ENCODE measurements at regions not wholly inside any gene's neighbourhood (a gene's known extent, or its start where the extent isn't known, plus 50 kb on each side); places are given as distances from the start of the nearest gene placed in this dataset.

DNA sequence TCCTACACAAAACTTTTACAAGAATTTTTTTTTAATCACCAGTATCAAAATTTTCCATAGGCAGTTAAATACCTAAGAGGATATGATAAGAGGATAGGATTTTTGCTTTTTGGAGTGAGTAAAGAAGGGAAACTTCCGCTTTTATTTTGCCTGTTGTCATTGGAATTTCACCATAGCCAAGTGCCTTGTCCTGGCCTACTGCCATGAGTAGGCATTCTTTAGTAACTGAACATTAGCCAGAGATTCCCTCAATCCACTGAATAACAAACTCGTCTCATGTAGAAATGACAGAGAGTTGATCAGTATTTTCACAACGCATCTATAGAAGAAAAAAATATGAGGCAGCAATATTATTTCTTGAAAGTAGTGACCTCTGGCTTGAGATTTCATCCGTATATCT, 289.6 kb upstream of the ADAMTSL1 start:
- Mint-ChIP-seq H3K36me3 (ENCODE audit: low read depth) (no peaks in the 10 kb centered on the region), H3K4me1 (ENCODE audit: low read depth) (no peaks in the 10 kb centered on the region), H3K27me3 (no peaks in the 10 kb centered on the region), H3K27ac (no peak overlapping the region), H3K4me3 (no peak overlapping the region), H3K9me3 (no peaks in the 10 kb centered on the region)
- no peak for DNase-seq

DNA sequence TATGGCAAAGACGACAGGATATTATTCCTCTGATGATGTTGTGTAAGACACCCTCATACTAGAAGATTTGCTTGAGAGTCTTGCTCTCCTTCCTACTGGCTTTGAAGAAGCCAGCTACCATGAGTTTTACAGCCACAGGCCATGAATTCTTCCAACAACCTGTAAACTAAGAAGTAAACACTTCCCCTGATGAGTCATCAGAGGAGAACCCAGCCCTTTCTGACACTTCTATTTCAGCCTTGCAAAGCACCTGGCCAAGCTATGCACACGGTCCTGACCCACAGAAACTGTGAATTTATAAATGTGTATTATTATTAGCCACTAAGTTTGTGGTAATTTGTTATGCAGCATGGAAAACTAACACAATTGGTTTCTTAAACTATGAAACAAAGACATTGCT, 288.8 kb upstream of the ADAMTSL1 start:
- no peak overlapping the region for H3K27ac Mint-ChIP-seq
- no peaks in the 10 kb centered on the region for H3K27me3 Mint-ChIP-seq
- DNase-seq: no peak
- no peaks in the 10 kb centered on the region for H3K36me3 Mint-ChIP-seq (ENCODE audit: low read depth)
- no peaks in the 10 kb centered on the region for H3K9me3 Mint-ChIP-seq
- no peak overlapping the region for H3K4me3 Mint-ChIP-seq
- no peaks in the 10 kb centered on the region for H3K4me1 Mint-ChIP-seq (ENCODE audit: low read depth)

DNA sequence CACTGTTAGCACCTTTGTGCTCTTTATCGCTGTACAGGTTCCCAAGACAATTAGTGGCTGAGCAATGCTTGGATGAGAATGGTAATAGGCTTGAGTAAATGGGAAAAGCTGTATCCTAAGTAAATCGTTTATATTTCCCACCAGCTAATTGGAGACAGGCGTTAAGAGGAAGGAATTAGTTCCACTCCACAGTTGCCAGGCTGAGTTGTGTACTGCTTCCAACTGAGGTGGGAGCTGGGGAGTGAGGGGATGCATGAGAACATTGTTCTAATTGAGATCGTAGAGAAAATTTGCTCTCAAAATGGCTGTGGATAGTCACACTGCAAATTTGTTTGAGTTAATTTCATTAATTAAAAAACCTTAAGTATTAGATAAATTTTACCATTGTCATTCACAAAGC, 285.0 kb upstream of the ADAMTSL1 start:
- Mint-ChIP-seq H3K4me3 (no peak overlapping the region), H3K27ac (no peak overlapping the region), H3K4me1 (ENCODE audit: low read depth) (no peaks in the 10 kb centered on the region), H3K27me3 (no peaks in the 10 kb centered on the region), H3K36me3 (ENCODE audit: low read depth) (no peaks in the 10 kb centered on the region), H3K9me3 (no peaks in the 10 kb centered on the region)
- no peak for DNase-seq

DNA sequence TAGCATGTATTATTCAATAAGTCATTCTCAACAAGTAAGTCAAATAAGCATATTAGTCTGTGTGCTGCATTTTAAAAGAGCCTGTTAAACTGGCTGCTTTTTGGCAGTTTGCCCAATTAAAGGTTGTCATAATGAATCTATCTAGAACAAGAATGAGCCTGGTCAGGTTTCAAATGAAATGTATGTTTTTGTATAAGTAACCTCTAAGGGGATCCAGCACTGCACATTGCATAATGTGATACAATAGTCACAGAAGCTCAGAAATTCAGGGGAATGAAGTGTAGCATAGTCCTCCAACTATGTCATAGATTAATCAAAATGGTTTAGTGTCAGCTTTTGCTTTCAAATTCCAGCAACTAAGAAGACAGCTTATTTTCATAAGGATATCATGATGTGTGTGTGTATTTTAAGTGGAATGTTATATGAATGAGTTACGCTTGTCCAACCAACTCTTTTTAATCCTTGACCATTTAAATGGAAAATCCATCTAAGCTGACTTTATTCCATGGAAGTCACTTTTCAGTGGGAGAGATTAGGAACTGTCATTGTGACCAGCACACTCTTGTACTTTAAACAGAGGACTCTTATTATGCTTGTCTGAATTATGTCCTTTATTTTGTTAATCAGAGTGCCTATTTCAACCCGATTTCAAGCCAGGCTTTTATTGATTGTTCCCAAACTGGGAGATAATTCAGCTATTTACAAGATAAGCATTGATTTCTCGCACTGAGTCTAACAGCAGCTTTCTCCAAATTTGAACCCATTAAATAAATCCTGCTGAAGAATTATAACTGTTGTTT, 283.9 kb upstream of the ADAMTSL1 start:
- no peaks in the 10 kb centered on the region for H3K27me3 Mint-ChIP-seq
- no peak overlapping the region for H3K27ac Mint-ChIP-seq
- H3K9me3 Mint-ChIP-seq: no peaks in the 10 kb centered on the region
- no peak for DNase-seq
- no peak overlapping the region for H3K4me3 Mint-ChIP-seq
- H3K36me3 Mint-ChIP-seq (ENCODE audit: low read depth): no peaks in the 10 kb centered on the region
- H3K4me1 Mint-ChIP-seq (ENCODE audit: low read depth): no peaks in the 10 kb centered on the region

DNA sequence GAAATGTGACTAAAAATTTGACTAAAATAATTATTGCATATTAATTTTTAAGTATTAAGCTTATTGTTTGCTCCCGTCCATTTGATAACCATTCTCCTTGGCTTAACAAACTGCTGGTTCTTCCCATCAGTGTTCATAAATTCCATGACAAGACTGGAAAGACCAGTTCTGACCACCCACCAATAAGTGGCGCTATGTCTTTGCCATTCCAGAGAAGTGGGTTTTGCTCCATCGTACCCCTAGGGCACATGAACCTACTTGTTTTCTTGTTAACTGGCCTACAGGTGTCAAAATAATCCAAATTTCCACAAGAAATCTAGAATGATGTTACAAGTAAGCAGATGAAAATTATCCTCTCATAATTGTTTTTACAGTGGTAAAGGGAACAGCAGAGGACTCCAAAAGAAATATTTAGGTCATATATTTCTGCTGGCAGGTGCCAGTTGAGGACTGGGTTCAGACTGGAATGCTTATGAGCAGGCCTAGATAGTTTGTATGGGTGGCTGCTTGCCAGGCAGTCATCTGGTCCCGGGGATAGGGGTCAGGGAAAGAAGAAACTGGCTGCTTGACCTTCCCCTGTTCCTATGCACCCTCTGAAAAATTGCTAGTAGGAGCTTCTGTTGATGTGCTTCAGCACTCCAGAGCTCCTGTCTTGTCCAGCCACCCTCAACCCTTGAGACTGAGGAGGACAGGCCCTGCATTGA, 283.1 kb upstream of the ADAMTSL1 start:
- Mint-ChIP-seq H3K4me1 (ENCODE audit: low read depth) (no peaks in the 10 kb centered on the region), H3K27ac (no peak overlapping the region), H3K36me3 (ENCODE audit: low read depth) (no peaks in the 10 kb centered on the region), H3K27me3 (no peaks in the 10 kb centered on the region), H3K4me3 (no peak overlapping the region), H3K9me3 (no peaks in the 10 kb centered on the region)
- DNase-seq: no peak

DNA sequence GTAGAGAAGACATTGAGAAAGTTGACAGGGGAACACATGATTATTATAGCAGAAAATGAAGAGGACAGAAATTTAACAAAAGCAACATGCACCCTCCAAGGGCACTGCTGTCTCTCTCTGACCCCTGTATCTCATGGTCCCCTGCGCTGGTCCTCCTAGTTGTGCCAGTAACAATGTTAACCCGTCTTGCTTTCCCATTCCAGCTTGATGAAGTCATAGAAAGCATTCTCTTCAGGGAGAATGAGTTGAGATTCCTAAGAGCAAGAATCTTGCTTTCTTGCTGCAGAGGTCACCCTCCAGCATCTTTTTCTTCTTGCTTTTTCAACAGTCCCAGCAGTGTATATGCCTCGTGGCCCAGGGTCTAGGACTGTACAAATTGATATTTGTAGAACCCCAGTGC, 279.6 kb upstream of the ADAMTSL1 start:
- H3K27me3 Mint-ChIP-seq: no peaks in the 10 kb centered on the region
- H3K27ac Mint-ChIP-seq: no peak overlapping the region
- DNase-seq: no peak
- H3K36me3 Mint-ChIP-seq (ENCODE audit: low read depth): no peaks in the 10 kb centered on the region
- H3K4me1 Mint-ChIP-seq (ENCODE audit: low read depth): no peaks in the 10 kb centered on the region
- H3K4me3 Mint-ChIP-seq: no peak overlapping the region
- H3K9me3 Mint-ChIP-seq: peaks cover 2% of the 10 kb centered on the region

DNA sequence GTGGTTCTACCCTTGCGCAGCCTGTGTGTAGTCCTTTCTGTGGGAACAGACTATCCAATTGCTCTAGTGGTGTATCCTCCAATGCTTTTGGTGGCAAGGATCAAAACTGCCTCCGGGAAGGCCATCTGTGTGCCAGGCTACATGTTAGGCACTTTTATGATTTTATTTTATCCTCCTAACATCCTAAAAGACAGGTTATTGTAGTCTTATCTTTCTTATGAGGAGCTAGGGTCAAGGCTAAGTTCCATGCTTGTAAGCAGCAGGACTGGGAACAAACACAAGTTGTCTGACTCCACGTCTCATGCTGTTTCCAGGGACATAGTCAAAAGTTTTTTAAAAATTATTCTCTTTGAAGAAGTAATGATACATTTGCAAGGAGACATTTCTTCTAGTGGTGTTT, 278.7 kb upstream of the ADAMTSL1 start:
- Mint-ChIP-seq H3K36me3 (ENCODE audit: low read depth) (no peaks in the 10 kb centered on the region), H3K4me3 (no peak overlapping the region), H3K27me3 (no peaks in the 10 kb centered on the region), H3K4me1 (ENCODE audit: low read depth) (no peaks in the 10 kb centered on the region), H3K9me3 (peaks cover 2% of the 10 kb centered on the region), H3K27ac (no peak overlapping the region)
- no peak for DNase-seq

DNA sequence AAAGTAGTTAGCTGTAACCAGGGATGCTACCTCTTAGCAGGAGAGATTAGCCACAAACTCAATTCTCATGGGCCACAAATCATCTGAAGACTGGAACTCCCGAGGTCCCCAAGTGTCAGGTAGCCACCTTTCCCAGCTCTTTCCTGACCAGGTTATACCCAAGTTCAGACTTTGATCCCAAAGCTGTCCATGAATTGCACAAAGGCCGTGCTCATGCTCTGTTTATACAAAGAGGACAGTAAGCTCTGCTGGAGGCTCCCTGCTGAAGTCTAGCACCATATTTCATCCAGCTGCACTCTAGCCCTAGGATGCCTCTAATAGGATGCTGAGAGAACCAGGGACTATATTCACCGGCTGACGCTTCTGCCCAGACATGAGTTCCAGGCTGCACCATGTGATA, 271.0 kb upstream of the ADAMTSL1 start:
- Mint-ChIP-seq H3K4me3 (no peak overlapping the region), H3K36me3 (ENCODE audit: low read depth) (no peaks in the 10 kb centered on the region), H3K9me3 (no peaks in the 10 kb centered on the region), H3K27ac (no peak overlapping the region), H3K4me1 (ENCODE audit: low read depth) (no peaks in the 10 kb centered on the region), H3K27me3 (no peaks in the 10 kb centered on the region)
- no peak for DNase-seq

DNA sequence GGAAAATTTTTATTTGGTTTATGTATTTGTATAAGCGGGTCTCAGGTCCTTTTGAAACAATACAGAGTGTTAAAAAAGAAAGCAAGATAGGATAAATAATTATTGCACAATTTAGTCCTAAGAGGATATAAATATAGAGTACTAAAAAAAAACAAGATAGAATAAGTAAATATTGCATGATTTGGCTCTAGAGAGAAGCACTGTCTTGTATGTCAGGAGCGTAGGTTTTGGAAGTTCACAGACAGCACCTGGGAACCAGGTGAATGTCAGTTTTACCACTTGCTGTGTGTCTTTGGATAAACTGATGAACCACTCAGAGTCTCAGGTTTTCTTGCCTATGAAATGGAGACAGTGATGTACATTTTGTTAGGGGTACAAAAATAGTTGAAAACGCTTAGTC, 266.2 kb upstream of the ADAMTSL1 start:
- Mint-ChIP-seq H3K36me3 (ENCODE audit: low read depth) (no peaks in the 10 kb centered on the region), H3K4me3 (no peak overlapping the region), H3K9me3 (no peaks in the 10 kb centered on the region), H3K27ac (no peak overlapping the region), H3K27me3 (no peaks in the 10 kb centered on the region), H3K4me1 (ENCODE audit: low read depth) (no peaks in the 10 kb centered on the region)
- DNase-seq: no peak

DNA sequence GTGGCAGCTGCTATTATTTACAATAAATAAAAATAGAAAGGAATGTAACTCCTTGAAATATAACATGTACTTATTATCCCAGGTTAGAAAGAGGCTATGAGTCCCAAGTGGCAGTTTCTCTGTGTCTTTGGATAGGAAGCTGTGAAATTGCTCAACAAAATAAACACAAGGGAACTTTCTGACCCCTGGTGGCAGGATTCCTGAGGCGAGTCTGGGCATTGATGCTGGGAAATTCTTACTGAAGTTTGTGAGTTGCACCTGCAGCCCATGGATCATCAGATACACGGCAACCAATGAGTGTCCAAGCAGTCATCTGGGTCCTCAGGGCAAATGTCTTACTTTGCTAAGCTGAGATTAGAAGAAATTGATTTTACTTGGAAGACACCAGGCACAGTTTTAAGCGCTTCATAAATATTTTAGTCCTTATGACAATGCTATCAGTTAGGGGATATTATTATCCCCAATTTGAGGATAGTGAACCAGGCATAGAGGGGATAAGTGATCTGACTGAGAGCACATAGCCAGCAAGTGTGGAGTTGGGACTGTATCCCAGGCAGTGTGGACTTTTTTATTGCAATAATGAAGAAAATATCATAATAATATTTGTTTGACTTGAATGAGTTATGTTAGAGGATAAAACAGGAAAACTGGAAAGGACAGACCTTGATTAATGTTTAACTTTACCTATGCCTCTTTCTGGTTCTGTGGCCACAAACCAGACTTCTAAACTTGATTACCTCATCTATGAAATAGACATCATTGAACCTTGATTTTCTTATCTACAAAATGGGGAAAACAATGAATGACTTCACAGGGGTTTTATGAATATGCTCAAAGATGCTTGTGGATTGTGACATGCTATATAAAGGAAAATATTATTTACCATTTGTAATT, 265.5 kb upstream of the ADAMTSL1 start:
- Mint-ChIP-seq H3K4me3 (no peak overlapping the region), H3K4me1 (ENCODE audit: low read depth) (no peaks in the 10 kb centered on the region), H3K36me3 (ENCODE audit: low read depth) (no peaks in the 10 kb centered on the region), H3K27me3 (no peaks in the 10 kb centered on the region), H3K9me3 (no peaks in the 10 kb centered on the region), H3K27ac (no peak overlapping the region)
- no peak for DNase-seq

DNA sequence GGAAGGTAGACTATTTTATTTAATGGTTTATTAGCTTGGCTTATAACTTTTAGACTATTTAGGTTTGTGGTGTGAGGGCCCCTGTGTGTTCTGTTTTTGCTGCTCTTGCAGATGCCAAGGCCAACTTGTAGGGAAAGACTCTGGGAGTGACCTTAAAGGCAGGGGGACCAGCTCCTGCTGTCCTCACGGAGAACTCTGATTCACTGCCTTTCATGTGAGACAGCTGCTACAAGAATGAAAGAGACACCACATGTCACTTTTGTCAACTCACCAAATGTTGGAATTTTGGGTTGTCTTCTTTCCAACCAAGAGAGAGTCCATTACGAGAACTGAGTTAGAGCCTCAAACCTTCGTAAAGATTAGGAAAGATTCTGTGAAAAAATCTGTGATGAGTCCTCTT, 258.3 kb upstream of the ADAMTSL1 start:
- no peak for DNase-seq
- Mint-ChIP-seq H3K36me3 (ENCODE audit: low read depth) (no peaks in the 10 kb centered on the region), H3K4me1 (ENCODE audit: low read depth) (no peaks in the 10 kb centered on the region), H3K9me3 (no peaks in the 10 kb centered on the region), H3K27ac (no peak overlapping the region), H3K27me3 (no peaks in the 10 kb centered on the region), H3K4me3 (no peak overlapping the region)

DNA sequence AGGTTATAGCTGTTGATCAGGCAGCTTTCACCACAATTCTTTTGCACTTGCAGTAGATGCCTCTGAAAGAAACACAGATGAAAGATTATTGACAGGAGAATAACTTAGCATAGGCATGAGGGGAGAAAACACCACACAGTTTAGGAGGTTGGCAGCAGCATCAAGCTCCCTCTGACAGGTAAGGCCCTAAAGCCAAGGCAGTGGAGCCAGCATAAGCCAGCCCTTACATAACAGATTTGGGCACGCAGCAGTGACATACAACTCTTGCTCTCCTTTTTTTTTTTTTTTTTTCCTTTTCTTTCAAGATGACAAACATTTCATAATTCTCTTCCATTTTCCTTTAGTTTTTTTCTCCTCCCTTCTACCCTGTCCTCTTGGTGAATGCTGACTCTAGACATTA, 257.6 kb upstream of the ADAMTSL1 start:
- Mint-ChIP-seq H3K27ac (no peak overlapping the region), H3K4me1 (ENCODE audit: low read depth) (no peaks in the 10 kb centered on the region), H3K27me3 (no peaks in the 10 kb centered on the region), H3K36me3 (ENCODE audit: low read depth) (no peaks in the 10 kb centered on the region), H3K9me3 (no peaks in the 10 kb centered on the region), H3K4me3 (no peak overlapping the region)
- no peak for DNase-seq

DNA sequence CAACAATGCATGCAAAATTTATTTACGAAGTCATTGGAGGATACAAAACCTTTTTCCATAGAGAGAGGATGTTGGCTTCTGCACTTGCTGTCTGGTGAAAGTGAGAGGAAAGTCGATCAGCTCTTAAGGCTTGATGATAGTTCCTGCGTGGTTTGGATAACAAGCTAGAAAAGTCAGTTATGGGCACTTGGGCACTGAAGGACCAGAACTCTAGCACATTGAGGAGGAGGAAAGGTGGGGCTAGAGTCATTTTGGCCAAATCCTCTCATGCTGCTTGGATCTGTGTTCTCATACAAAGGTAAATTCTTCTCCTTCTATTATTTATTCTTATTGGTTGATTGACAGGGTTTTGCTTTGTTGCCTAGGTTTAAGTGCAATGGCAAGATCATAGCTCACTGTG, 245.9 kb upstream of the ADAMTSL1 start:
- Mint-ChIP-seq H3K36me3 (ENCODE audit: low read depth) (no peaks in the 10 kb centered on the region), H3K4me3 (no peak overlapping the region), H3K9me3 (no peaks in the 10 kb centered on the region), H3K27me3 (peaks cover 7% of the 10 kb centered on the region), H3K27ac (no peak overlapping the region), H3K4me1 (ENCODE audit: low read depth) (no peaks in the 10 kb centered on the region)
- DNase-seq: no peak

DNA sequence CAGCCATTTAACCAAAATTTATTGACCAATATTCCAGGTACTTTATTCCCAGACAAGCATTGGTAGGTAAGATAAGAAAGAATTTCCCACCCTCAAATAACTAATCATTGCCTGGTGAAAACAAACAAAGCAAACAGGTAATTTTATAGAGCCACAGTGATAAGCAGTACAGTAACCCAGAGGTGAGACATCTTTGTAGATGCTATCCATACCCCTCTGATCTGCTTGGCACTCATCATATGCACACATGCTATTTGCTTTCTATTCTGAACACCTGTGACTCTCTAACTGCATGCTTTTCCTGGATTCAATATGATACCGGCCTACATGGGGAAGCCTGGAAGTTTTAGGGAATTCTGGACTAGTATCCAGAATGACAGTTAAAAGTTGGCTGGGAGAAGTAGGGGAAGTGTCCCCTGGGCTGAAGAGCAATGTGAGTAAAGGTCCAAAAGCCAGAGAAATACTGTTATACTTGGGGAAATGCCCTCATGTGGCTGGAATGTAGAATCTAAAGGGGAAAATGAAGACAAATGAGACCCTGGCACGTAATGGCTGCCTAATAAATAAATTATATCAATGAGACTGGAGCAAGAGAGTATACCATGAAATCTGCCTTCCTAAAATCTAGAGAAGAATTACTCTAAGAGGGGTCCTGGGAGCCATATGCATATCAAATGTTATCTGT, 243.8 kb upstream of the ADAMTSL1 start:
- no peaks in the 10 kb centered on the region for H3K9me3 Mint-ChIP-seq
- H3K4me1 Mint-ChIP-seq (ENCODE audit: low read depth): peaks cover 2% of the 10 kb centered on the region
- H3K36me3 Mint-ChIP-seq (ENCODE audit: low read depth): no peaks in the 10 kb centered on the region
- no peak for DNase-seq
- no peak overlapping the region for H3K27ac Mint-ChIP-seq
- no peak overlapping the region for H3K4me3 Mint-ChIP-seq
- peaks cover 4% of the 10 kb centered on the region for H3K27me3 Mint-ChIP-seq

All from activated T-cell treated with anti-CD3 and anti-CD28 coated beads, Interleukin-2, amount 50 U/mL, for 24 hours (primary cell).